Body of pancreas (tissue), 4 donors: ENCODE measurements at regions not wholly inside any gene's neighbourhood (a gene's known extent, or its start where the extent isn't known, plus 50 kb on each side); places are given as distances from the start of the nearest gene placed in this dataset.
"Not testable (repeated sequence)": the region's sequence is repeated elsewhere in the genome, so short reads cannot be mapped to it uniquely, and the experiment has no call there.

Source experiments
- ATAC-seq: fragments of 150-250 bp; one replicate; pipeline ENCODE4 v1.9.1; 2016
- DNase-seq, 4 donors: peaks; one replicate each; pipeline ENCODE4 v3.0.0-alpha.2; 2019
- H3K27ac ChIP-seq, 4 donors: fragments of 200-600 bp; sonication (generic); 1 replicate in 3 of 4; 2 replicates in 1 of 4; pipeline versions ENCODE4 v1.5.1 to v1.6.1; 2016 to 2019; ENCODE audit warnings: mild to moderate bottlenecking in 1 of 4, mixed read lengths in 1 of 4, moderate library complexity in 1 of 4
- H3K27me3 ChIP-seq, 2 donors: fragments of 200-600 bp; sonication (generic); one replicate each; pipeline ENCODE4 v1.6.0; 2016; ENCODE audit warnings: mild to moderate bottlenecking in 1 of 2
- H3K36me3 ChIP-seq, 2 donors: fragments of 200-600 bp; sonication (generic); replicated peaks in 1 of 2; 2 replicates each; pipeline ENCODE4 v1.5.1; 2016; ENCODE audit warnings: low read depth in 2 of 2; ENCODE audit not compliant: insufficient read depth in 1 of 2
- H3K4me1 ChIP-seq: fragments of 200-600 bp; sonication (generic); one replicate; pipeline ENCODE4 v1.6.0; 2016
- H3K4me3 ChIP-seq, 2 donors: fragments of 200-600 bp; sonication (generic); 1 replicate in 1 of 2; 2 replicates in 1 of 2; pipeline ENCODE4 v1.5.1; 2016 to 2019
- H3K9me3 ChIP-seq, 3 donors: fragments of 200-600 bp; sonication (generic); 1 replicate in 2 of 3; 2 replicates in 1 of 3; pipeline ENCODE4 v1.5.1; 2016
- POLR2A ChIP-seq, 3 donors: fragments of 450-650 bp; IDR thresholded peaks; one replicate each; pipeline ENCODE4 v1.6.1; 2016; ENCODE audit warnings: antibody characterized with exemption in 3 of 3, mild to moderate bottlenecking in 2 of 3
- WGBS, 2 donors: methylation state at CpG; one replicate each; pipeline ENCODE4 v1.1.5; 2017; 5-methylcytosine and 5-hydroxymethylcytosine counted together
- intact Hi-C: fragments of 100-400 bp; cut with DNase I; formaldehyde crosslinking; loops from one replicate; pipeline ENCODE4 v1.15.1; 2023
- TF ChIP-seq, protein P1 (sequence below), 7 experiments: fragments of 450-650 bp in 4 of 7; fragments of 200-600 bp in 3 of 7; sonication (generic) in 3 of 7; IDR thresholded peaks; one replicate each; pipeline ENCODE4 v1.5.1; 2016 to 2019; ENCODE audit warnings: antibody characterized with exemption in 7 of 7

DNA sequence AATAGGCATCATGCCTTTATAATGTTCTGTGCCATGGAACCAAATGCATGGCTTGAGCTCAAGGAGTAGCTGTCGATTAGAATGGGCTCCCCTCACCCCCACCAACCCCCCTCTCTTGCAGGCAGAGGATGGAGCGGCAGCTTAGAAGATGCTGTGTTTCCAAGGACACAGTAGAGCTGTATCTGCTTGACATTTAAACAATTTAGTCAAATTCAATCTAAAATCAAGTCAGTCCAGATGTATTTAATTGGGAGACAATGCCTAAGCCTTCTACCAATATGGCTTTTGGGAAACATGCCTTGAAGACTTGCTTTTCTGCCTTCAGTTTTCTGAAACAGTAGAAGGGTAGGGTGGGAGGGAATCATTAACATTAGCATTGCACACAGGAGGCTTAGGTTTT, 497.1 kb upstream of the NRP1 start:
- Histone ChIP-seq H3K27ac (no peak overlapping the region), H3K4me1 (no peaks in the 10 kb centered on the region), H3K27me3 (no peaks in the 10 kb centered on the region), H3K9me3 (no peaks in the 10 kb centered on the region), H3K36me3 (no peaks in the 10 kb centered on the region), H3K4me3 (no peak overlapping the region)
- no peak for ATAC-seq
- TF ChIP-seq POLR2A (IDR thresholded peaks at IDR 0.05): no peak
- TF ChIP-seq, protein P1, sequence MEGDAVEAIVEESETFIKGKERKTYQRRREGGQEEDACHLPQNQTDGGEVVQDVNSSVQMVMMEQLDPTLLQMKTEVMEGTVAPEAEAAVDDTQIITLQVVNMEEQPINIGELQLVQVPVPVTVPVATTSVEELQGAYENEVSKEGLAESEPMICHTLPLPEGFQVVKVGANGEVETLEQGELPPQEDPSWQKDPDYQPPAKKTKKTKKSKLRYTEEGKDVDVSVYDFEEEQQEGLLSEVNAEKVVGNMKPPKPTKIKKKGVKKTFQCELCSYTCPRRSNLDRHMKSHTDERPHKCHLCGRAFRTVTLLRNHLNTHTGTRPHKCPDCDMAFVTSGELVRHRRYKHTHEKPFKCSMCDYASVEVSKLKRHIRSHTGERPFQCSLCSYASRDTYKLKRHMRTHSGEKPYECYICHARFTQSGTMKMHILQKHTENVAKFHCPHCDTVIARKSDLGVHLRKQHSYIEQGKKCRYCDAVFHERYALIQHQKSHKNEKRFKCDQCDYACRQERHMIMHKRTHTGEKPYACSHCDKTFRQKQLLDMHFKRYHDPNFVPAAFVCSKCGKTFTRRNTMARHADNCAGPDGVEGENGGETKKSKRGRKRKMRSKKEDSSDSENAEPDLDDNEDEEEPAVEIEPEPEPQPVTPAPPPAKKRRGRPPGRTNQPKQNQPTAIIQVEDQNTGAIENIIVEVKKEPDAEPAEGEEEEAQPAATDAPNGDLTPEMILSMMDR (IDR thresholded peaks at IDR 0.05): no peak
- intact Hi-C loops: no loop called here
- no peak for DNase-seq
- WGBS, 2 donors: 68 to 73% methylated on average over 2 of the region's 2 CpGs

DNA sequence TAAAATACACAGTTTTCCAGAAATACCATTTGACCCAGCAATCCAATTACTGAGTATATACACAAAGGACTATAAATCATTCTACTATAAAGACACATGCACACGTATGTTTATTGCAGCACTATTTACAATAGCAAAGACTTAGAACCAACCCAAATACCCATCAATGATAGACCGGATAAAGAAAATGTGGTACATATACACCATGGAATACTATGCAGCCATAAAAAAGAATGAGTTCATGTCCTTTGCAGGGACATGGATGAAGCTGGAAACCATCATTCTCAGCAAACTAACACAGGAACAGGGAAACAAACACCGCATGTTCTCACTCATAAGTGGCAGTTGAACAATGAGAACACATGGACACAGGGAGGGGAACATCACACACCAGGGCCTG, 495.4 kb upstream of the NRP1 start:
- H3K36me3 ChIP-seq, H3K9me3 ChIP-seq, DNase-seq, ATAC-seq, intact Hi-C loops, H3K27me3 ChIP-seq, H3K4me3 ChIP-seq, H3K4me1 ChIP-seq, H3K27ac ChIP-seq: not testable (repeated sequence)
- WGBS, 2 donors: 91 to 92% methylated on average over 3 of the region's 3 CpGs

DNA sequence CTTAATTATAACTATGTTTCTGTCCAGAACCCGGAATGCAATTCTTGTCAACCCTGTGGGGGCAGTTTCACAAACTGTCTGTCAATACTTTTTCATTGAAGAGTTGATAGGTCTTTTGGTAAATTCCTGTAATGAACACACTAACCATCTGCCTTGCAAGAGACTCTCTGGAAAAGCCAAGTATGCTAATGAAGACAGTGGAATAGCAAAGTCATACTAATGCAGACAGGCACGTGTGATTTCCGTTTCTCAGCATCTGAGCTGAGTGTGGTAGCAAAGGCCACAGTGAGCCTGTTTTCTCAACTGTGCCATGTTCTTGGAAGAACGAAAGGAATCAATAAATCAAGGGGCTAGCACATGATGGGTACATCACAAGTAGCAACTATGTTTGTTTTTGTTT, 494.1 kb upstream of the NRP1 start:
- no peak for DNase-seq
- Histone ChIP-seq H3K36me3 (no peaks in the 10 kb centered on the region), H3K27me3 (no peaks in the 10 kb centered on the region), H3K4me1 (no peaks in the 10 kb centered on the region), H3K9me3 (no peaks in the 10 kb centered on the region), H3K27ac (no peak overlapping the region), H3K4me3 (no peak overlapping the region)
- TF ChIP-seq POLR2A (IDR thresholded peaks at IDR 0.05): no peak
- TF ChIP-seq, protein P1 (IDR thresholded peaks at IDR 0.05): no peak
- intact Hi-C loops: no loop called here
- 70 to 76% methylated on average over 4 of the region's 4 CpGs for WGBS, 2 donors
- ATAC-seq: no peak

DNA sequence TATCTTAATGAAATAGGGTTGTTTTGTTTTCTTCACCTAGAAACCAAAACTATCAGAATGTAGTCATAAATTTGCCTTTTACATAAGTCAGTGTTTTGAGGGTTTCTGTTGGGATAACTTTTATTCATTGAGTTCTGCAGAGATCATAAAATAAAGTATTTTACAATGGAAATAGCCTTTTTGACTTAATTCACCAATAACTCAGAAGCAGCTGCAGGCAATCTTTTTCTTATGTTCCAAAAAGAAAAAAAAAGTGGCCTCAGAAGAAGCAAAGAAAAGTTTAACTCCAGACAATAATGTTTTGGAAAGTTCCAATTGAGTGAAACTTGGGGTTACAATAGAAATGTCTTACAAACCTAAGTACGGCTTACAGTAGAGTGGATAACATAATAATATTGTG, 491.7 kb upstream of the NRP1 start:
- Histone ChIP-seq H3K4me3 (no peak overlapping the region), H3K4me1 (no peaks in the 10 kb centered on the region), H3K27ac (no peak overlapping the region), H3K36me3 (no peaks in the 10 kb centered on the region), H3K9me3 (no peaks in the 10 kb centered on the region), H3K27me3 (no peaks in the 10 kb centered on the region)
- intact Hi-C loops: no loop called here
- ATAC-seq (no peak), DNase-seq (no peak)
- 81 to 88% methylated on average over 1 of the region's 1 CpG for WGBS, 2 donors
- TF ChIP-seq, protein P1 (IDR thresholded peaks at IDR 0.05): no peak
- no peak for TF ChIP-seq POLR2A (IDR thresholded peaks at IDR 0.05)

DNA sequence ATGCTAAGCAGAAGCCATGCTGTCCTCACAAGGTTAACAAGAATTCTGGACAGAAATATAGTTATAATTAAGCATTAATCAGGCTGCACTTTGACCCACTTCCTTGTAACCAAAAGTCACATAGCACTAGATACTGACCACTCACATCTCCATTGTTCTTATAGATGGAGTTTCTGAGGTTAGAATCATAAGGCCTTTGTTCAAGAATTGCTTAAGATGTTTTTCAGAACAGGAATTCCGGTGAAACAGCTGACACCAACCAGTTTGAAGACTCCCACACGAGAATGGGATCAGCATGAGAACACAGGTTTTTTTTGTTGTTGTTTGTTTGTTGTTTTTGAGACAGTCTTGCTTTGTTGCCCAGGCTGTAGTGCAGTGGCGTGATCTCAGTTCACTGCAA, 488.3 kb upstream of the NRP1 start:
- H3K4me1 ChIP-seq: no peaks in the 10 kb centered on the region
- TF ChIP-seq POLR2A (IDR thresholded peaks at IDR 0.05): no peak
- TF ChIP-seq, protein P1 (IDR thresholded peaks at IDR 0.05): no peak
- WGBS, 2 donors: 93 to 96% methylated on average over 3 of the region's 3 CpGs
- no peaks in the 10 kb centered on the region for H3K27me3 ChIP-seq
- intact Hi-C loops: no loop called here
- H3K9me3 ChIP-seq: no peaks in the 10 kb centered on the region
- DNase-seq (no peak), ATAC-seq (no peak)
- H3K4me3 ChIP-seq: no peak overlapping the region
- H3K36me3 ChIP-seq: no peaks in the 10 kb centered on the region
- no peak overlapping the region for H3K27ac ChIP-seq
